ENCODE measurements at regions not wholly inside any gene's neighbourhood (a gene's known extent, or its start where the extent isn't known, plus 50 kb on each side); places are given as distances from the start of the nearest gene placed in this dataset.

DNA sequence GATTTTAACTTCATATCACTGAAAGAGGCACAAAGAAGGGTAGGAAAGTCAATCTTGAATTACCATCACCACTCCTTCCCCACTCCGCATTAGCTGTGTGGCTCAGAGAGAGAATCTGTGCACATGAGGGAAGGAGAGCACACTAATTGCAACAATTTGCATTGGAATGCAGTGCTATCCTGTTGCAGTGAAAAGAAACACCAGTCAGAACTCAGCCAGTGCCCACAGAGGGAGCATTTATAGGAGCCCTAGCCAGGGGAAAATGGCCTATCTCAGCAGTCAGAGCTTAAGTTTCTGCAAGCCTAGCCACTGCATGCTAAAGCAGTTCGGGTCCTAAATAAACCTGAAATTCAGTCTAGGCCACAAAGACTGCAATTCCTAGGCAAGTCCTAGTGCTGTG lies 159.4 kb upstream of the AR start:
- Histone ChIP-seq H3K4me1 (no peaks in the 10 kb centered on the region), H3K27me3 (no peaks in the 10 kb centered on the region), H3K9me3 (no peaks in the 10 kb centered on the region), H3K27ac (no peak overlapping the region), H3K4me3 (no peak overlapping the region), H3K36me3 (no peaks in the 10 kb centered on the region)
- 86 to 92% methylated on average over 1 to 2 of the region's 2 CpGs for whole genome bisulfite sequencing, 2 donors (ENCODE audit: low coverage in 1 of 2)
- ATAC-seq = no peak
- TF ChIP-seq POLR2AphosphoS5 (IDR thresholded peaks at IDR 0.05) (no peak), EP300 (IDR thresholded peaks at IDR 0.05) (no peak), POLR2A (IDR thresholded peaks at IDR 0.05) (no peak)
- TF ChIP-seq, protein P1, sequence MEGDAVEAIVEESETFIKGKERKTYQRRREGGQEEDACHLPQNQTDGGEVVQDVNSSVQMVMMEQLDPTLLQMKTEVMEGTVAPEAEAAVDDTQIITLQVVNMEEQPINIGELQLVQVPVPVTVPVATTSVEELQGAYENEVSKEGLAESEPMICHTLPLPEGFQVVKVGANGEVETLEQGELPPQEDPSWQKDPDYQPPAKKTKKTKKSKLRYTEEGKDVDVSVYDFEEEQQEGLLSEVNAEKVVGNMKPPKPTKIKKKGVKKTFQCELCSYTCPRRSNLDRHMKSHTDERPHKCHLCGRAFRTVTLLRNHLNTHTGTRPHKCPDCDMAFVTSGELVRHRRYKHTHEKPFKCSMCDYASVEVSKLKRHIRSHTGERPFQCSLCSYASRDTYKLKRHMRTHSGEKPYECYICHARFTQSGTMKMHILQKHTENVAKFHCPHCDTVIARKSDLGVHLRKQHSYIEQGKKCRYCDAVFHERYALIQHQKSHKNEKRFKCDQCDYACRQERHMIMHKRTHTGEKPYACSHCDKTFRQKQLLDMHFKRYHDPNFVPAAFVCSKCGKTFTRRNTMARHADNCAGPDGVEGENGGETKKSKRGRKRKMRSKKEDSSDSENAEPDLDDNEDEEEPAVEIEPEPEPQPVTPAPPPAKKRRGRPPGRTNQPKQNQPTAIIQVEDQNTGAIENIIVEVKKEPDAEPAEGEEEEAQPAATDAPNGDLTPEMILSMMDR (IDR thresholded peaks at IDR 0.05) = no peak

DNA sequence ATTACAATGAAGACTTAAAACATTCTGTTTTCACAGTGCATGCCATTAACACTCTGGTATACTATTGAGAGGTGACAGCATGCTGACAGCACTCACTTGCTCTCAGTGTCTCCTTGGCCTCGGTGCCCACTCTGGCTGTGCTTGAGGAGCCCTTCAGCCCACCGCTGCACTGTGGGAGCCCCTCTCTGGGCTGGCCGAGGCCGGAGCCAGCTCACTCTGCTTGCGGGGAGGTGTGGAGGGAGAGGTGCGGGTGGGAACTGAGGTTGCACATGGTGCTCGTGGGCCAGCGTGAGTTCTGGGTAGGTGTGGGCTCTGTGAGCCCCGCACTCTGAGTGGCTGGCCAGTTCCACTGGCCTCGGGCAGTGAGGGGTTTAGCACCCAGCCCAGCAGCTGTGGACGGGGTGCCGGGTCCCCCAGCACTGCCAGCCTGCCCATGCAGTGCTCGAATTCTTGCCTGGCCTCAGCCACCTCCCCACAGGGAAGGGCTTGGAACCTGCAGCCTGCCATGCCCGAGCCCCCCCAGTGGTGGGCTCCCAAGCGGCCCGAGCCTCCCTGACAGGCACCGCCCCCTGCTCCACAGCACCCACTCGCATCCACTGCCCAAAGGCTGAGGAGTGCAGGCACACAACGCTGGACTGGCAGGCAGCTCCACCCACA lies 135.3 kb upstream of the AR start:
- no peak overlapping the region for H3K4me3 ChIP-seq
- H3K9me3 ChIP-seq = peaks cover 0 to 9% (median 0%) of the 10 kb centered on the region in 3 donors
- no peaks in the 10 kb centered on the region for H3K27me3 ChIP-seq
- H3K4me1 ChIP-seq = no peaks in the 10 kb centered on the region
- no peak for ATAC-seq
- H3K27ac ChIP-seq = no peak overlapping the region
- TF ChIP-seq POLR2AphosphoS5 (IDR thresholded peaks at IDR 0.05) (no peak), POLR2A (IDR thresholded peaks at IDR 0.05) (no peak), EP300 (IDR thresholded peaks at IDR 0.05) (no peak)
- TF ChIP-seq, protein P1 (IDR thresholded peaks at IDR 0.05) = no peak
- no peaks in the 10 kb centered on the region for H3K36me3 ChIP-seq
- WGBS, 2 donors (ENCODE audit: low coverage in 1 of 2) = 80% methylated on average over 1 of the region's 19 CpGs; no CpG with 5 or more reads in 1 of the 2 donors

DNA sequence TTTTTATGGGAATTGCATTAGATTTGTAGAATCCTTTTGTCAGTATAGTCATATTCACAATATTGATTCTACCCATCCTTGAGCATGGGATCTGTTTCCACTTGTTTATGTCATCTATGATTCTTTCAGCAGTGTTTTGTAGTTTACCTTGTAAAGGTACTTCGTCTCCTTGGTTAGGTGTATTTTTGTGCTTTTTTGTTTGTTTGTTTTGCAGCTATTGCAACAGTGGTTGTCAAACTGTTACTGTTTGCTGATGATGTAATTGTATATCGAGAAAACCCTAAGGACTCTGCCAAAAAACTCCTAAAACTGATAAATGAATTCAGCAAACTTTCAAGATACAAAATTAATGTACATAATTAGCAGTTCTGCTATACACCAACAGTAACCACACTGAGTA lies 127.9 kb upstream of the AR start:
- Histone ChIP-seq H3K4me1 (no peaks in the 10 kb centered on the region), H3K36me3 (no peaks in the 10 kb centered on the region), H3K9me3 (no peaks in the 10 kb centered on the region), H3K4me3 (no peak overlapping the region), H3K27me3 (no peaks in the 10 kb centered on the region), H3K27ac (no peak overlapping the region)
- TF ChIP-seq, protein P1 (IDR thresholded peaks at IDR 0.05) = no peak
- TF ChIP-seq EP300 (IDR thresholded peaks at IDR 0.05) (no peak), POLR2AphosphoS5 (IDR thresholded peaks at IDR 0.05) (no peak), POLR2A (IDR thresholded peaks at IDR 0.05) (no peak)
- 64 to 100% methylated on average over 1 to 2 of the region's 2 CpGs for WGBS, 2 donors (ENCODE audit: low coverage in 1 of 2)
- ATAC-seq = no peak

DNA sequence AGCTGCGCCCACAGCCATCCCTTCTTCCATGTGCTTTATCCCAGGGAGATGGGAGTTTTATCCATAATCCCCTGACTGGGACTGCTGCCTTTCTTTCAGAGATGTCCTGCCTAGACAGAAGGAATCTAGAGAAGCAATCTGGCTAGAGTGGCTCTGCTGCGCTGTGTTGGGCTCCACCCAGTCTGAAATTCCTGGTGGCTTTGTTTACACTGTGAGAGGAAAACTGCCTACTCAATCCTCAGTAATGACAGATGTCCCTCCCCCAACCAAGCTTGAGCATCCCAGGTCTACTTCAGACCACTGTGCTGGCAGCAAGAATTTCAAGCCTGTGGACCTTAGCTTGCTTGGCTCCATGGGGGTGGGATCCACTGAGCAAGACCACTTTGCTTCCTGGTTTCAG lies 116.9 kb upstream of the AR start:
- peaks cover 0 to 4% (median 0%) of the 10 kb centered on the region in 3 donors for H3K9me3 ChIP-seq
- no peak overlapping the region for H3K27ac ChIP-seq
- no peaks in the 10 kb centered on the region for H3K36me3 ChIP-seq
- ATAC-seq = no peak
- H3K27me3 ChIP-seq = no peaks in the 10 kb centered on the region
- no peak overlapping the region for H3K4me3 ChIP-seq
- TF ChIP-seq, protein P1 (IDR thresholded peaks at IDR 0.05) = no peak
- no peak for TF ChIP-seq POLR2A (IDR thresholded peaks at IDR 0.05)
- no peak for TF ChIP-seq EP300 (IDR thresholded peaks at IDR 0.05)
- no peak for TF ChIP-seq POLR2AphosphoS5 (IDR thresholded peaks at IDR 0.05)
- 63% methylated on average over 1 of the region's 2 CpGs; no CpG with 5 or more reads in 1 of the 2 donors for WGBS, 2 donors (ENCODE audit: low coverage in 1 of 2)
- H3K4me1 ChIP-seq = no peaks in the 10 kb centered on the region

DNA sequence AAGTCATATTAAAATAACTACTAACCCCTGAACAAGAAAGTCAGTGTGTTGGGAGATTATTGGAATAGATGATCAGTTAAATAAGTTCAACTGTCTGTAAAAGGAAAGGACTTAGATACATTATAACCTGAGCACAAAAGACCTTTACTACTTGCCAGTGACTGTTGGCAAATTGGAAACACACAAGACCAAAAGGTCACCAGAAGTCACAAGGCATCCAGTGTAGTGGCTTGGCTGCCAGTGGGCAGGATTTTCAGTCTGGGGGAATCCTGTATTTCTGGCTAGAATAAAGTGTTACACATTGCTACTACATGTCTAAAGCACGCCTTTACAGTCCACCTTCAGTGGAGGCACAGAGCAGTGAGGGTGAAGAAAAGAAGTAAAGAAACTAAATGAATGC lies 108.3 kb upstream of the AR start:
- ATAC-seq = no peak
- Histone ChIP-seq H3K36me3 (no peaks in the 10 kb centered on the region), H3K4me1 (no peaks in the 10 kb centered on the region), H3K9me3 (no peaks in the 10 kb centered on the region), H3K27me3 (no peaks in the 10 kb centered on the region), H3K4me3 (no peak overlapping the region), H3K27ac (no peak overlapping the region)
- TF ChIP-seq EP300 (IDR thresholded peaks at IDR 0.05) (no peak), POLR2AphosphoS5 (IDR thresholded peaks at IDR 0.05) (no peak), POLR2A (IDR thresholded peaks at IDR 0.05) (no peak)
- TF ChIP-seq, protein P1 (IDR thresholded peaks at IDR 0.05) = no peak
- WGBS, 2 donors (ENCODE audit: low coverage in 1 of 2) = 40 to 80% methylated on average over 1 of the region's 1 CpG

All from gastroesophageal sphincter (tissue), 4 donors.